Lung (tissue), 11 donors: ENCODE measurements at regions not wholly inside any gene's neighbourhood (a gene's known extent, or its start where the extent isn't known, plus 50 kb on each side); places are given as distances from the start of the nearest gene placed in this dataset.

Experiments
- ATAC-seq: fragments of 200-7000 bp; cut with Tn5 transposase; one replicate; pipeline ENCODE4 v1.9.1; 2020; ENCODE audit warnings: moderate number of reproducible peaks; ENCODE audit not compliant: insufficient read depth, low FRiP score
- DNase-seq, 3 donors: peaks; one replicate each; pipeline ENCODE4 v3.0.0-alpha.2; 2013 to 2017
- H3K27ac ChIP-seq, 2 donors: one replicate each; pipeline ENCODE4 v1.5.1; 2013; ENCODE audit warnings: mild to moderate bottlenecking in 2 of 2, moderate library complexity in 2 of 2, control low read depth in 1 of 2, inconsistent platforms in 1 of 2, low read depth in 1 of 2, low read length in 1 of 2
- H3K27me3 ChIP-seq, 3 donors: one replicate each; pipeline ENCODE4 v1.5.1; 2013; ENCODE audit warnings: low read length in 2 of 3; ENCODE audit not compliant: control insufficient read depth in 3 of 3, insufficient read depth in 3 of 3
- H3K36me3 ChIP-seq, 4 donors: one replicate each; pipeline ENCODE4 v1.5.1; 2013; ENCODE audit warnings: low read length in 4 of 4, mild to moderate bottlenecking in 1 of 4, moderate library complexity in 1 of 4; ENCODE audit not compliant: control insufficient read depth in 4 of 4, insufficient read depth in 4 of 4
- H3K4me1 ChIP-seq, 5 donors: one replicate each; pipeline ENCODE4 v1.5.1; 2013; ENCODE audit warnings: low read length in 5 of 5, mild to moderate bottlenecking in 2 of 5, moderate library complexity in 1 of 5; ENCODE audit not compliant: control insufficient read depth in 5 of 5, insufficient read depth in 5 of 5
- H3K4me3 ChIP-seq: one replicate; pipeline ENCODE4 v1.5.1; 2013; ENCODE audit warnings: mild to moderate bottlenecking, control low read depth, moderate library complexity
- H3K9ac ChIP-seq, 2 donors: one replicate each; pipeline ENCODE4 v1.5.1; 2013; ENCODE audit warnings: low read length in 2 of 2, control low read depth in 1 of 2; ENCODE audit not compliant: insufficient read depth in 1 of 2
- H3K9me3 ChIP-seq, 4 donors: one replicate each; pipeline ENCODE4 v1.5.1; 2013; ENCODE audit warnings: low read length in 3 of 4, mild to moderate bottlenecking in 1 of 4, moderate library complexity in 1 of 4; ENCODE audit not compliant: control insufficient read depth in 4 of 4, insufficient read depth in 3 of 4
- WGBS, 2 donors: extraction: QIAGEN DNeasy Blood & Tissue Kit; methylation state at CpG; one replicate each; pipeline ENCODE4 v1.1.7; 2013; 5-methylcytosine and 5-hydroxymethylcytosine counted together
- TF ChIP-seq, protein P1 (sequence below): IDR thresholded peaks from 2 replicates; pipeline ENCODE4 v1.5.1; 2012; ENCODE audit warnings: mild to moderate bottlenecking; ENCODE audit errors: control extremely low read depth, extremely low read depth
- donor health status: control.
- donor health status: control.
- donor health status: Bipolar disorder and iron deficiency.
- donor health status: healthy.
- donor health status: DM: yes; HTN: yes; CAD: no.

DNA sequence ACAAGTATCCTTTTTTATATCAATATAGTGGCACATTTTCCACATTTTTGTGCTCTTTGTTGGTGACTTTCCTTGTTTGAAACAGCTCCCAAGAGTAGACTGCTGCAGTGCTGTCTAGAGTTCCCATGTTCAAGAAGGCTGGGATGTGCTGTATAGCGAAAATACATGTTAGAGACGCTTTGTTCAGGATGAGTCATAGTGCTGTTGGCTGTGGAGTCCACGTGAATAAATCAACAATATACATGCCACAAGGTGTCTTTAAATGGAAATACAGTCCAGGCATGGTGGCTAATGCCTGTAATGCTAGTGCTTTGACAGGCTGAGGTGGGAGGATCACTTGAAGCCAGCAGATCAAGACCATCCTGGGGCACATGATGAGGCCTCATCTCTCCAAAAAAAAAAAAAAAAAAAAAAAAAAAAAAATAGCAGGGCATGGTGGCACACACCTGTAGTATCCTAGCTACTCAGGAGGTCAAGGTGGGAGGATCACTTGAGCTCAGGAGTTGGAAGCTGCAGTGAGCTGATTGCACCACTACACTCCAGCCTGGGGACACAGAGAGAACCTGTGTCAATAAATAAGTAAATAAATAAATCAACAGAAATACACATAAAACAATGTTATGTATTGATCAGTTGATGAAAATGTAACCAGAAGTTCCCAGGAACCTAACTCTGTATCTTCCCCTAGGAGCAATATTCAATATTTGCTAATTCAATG lies 256.8 kb upstream of the STS start:
- peaks cover 0 to 24% (median 4%) of the 10 kb centered on the region in 3 donors for H3K27me3 ChIP-seq
- H3K4me1 ChIP-seq = no peaks in the 10 kb centered on the region
- ATAC-seq (no peak), DNase-seq (no peak)
- TF ChIP-seq, protein P1, sequence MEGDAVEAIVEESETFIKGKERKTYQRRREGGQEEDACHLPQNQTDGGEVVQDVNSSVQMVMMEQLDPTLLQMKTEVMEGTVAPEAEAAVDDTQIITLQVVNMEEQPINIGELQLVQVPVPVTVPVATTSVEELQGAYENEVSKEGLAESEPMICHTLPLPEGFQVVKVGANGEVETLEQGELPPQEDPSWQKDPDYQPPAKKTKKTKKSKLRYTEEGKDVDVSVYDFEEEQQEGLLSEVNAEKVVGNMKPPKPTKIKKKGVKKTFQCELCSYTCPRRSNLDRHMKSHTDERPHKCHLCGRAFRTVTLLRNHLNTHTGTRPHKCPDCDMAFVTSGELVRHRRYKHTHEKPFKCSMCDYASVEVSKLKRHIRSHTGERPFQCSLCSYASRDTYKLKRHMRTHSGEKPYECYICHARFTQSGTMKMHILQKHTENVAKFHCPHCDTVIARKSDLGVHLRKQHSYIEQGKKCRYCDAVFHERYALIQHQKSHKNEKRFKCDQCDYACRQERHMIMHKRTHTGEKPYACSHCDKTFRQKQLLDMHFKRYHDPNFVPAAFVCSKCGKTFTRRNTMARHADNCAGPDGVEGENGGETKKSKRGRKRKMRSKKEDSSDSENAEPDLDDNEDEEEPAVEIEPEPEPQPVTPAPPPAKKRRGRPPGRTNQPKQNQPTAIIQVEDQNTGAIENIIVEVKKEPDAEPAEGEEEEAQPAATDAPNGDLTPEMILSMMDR = no peak
- no peaks in the 10 kb centered on the region for H3K36me3 ChIP-seq
- WGBS, 2 donors = 85 to 86% methylated on average over 3 of the region's 3 CpGs
- H3K9ac ChIP-seq = no peak overlapping the region
- H3K9me3 ChIP-seq = peaks cover 0 to 4% (median 0%) of the 10 kb centered on the region in 4 donors
- H3K27ac ChIP-seq = no peak overlapping the region
- no peak overlapping the region for H3K4me3 ChIP-seq

- TF ChIP-seq, protein P1 = no peak
- H3K9me3 ChIP-seq = no peaks in the 10 kb centered on the region
- no peak for DNase-seq
- 70 to 90% methylated on average over 2 of the region's 2 CpGs for WGBS, 2 donors
- no peak overlapping the region for H3K9ac ChIP-seq
- peaks cover 0 to 40% (median 0%) of the 10 kb centered on the region in 3 donors for H3K27me3 ChIP-seq
- H3K27ac ChIP-seq = no peak overlapping the region
- no peaks in the 10 kb centered on the region for H3K4me1 ChIP-seq
- H3K4me3 ChIP-seq = no peak overlapping the region
- H3K36me3 ChIP-seq = no peaks in the 10 kb centered on the region
- no peak for ATAC-seq
These were observed 261.6 kb upstream of the STS start for GRCh38 chrX:6885909-6886308.

DNA sequence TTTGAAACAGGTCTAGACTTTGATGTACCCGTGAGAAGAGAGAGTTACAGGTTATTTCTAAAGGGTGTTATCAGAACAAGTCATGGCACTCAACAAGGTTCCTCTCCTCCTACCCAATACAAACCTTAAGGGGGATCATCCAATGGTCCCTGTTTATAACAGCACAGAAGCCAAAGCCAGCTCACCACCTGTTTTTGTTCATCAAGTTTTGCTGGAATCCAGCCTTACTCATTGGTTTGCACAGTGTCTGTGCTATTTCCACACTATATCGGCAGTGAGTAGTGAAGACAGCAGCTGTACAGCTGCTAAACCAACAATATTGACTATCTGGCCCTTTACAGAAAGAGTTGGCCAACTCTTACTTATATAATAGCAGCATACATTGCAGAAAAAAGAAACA lies 262.1 kb upstream of the STS start:
- TF ChIP-seq, protein P1 = no peak
- no peaks in the 10 kb centered on the region for H3K9me3 ChIP-seq

More for the DNA sequence above, 262.1 kb upstream of the STS start:
- H3K9ac ChIP-seq = no peak overlapping the region
- H3K27ac ChIP-seq = no peak overlapping the region
- H3K4me3 ChIP-seq = no peak overlapping the region
- DNase-seq (no peak), ATAC-seq (no peak)
- 57 to 95% methylated on average over 2 of the region's 2 CpGs for WGBS, 2 donors
- no peaks in the 10 kb centered on the region for H3K36me3 ChIP-seq
- H3K27me3 ChIP-seq = peaks cover 0 to 39% (median 0%) of the 10 kb centered on the region in 3 donors
- H3K4me1 ChIP-seq = no peaks in the 10 kb centered on the region
